ENCODE measurements at regions not wholly inside any gene's neighbourhood (a gene's known extent, or its start where the extent isn't known, plus 50 kb on each side); places are given as distances from the start of the nearest gene placed in this dataset.

- no peak for DNase-seq (ENCODE audit: low read depth, low spot score)
- in situ Hi-C loops (cut with HindIII; ENCODE audit: low pct_unique_long_range_greater_than_20kb, low sequenced_read_pairs) = no loop called here
Observed at GRCh38 chr12:19044891-19045290, 84.6 kb upstream of the PLEKHA5 start.

- DNase-seq (ENCODE audit: low read depth, low spot score) = no peak
- in situ Hi-C loops (cut with HindIII; ENCODE audit: low pct_unique_long_range_greater_than_20kb, low sequenced_read_pairs) = no loop called here
Observed at GRCh38 chr12:19045426-19045825, 84.1 kb upstream of the PLEKHA5 start.

DNA sequence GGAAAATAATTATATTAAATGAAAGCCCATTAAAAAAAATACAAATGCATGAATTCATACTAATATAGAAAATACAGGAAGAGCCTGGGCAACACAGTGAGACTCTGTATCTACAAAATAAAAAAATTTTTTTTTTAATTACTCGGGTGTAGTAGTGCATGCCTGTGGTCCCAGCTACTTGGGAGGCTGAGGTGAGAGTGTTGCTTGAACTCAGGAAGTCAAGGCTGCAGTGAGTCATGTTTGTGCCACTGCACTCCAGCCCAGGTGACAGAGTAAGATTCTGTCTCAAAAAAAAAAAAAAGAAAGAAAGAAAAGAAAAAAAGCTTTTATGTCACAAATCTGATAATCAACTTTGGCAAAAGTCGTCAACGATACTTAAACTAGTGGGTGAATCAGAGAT, 80.6 kb upstream of the PLEKHA5 start:
- in situ Hi-C loops (cut with HindIII; ENCODE audit: low pct_unique_long_range_greater_than_20kb, low sequenced_read_pairs) = no loop called here
- no peak for DNase-seq (ENCODE audit: low read depth, low spot score)

DNA sequence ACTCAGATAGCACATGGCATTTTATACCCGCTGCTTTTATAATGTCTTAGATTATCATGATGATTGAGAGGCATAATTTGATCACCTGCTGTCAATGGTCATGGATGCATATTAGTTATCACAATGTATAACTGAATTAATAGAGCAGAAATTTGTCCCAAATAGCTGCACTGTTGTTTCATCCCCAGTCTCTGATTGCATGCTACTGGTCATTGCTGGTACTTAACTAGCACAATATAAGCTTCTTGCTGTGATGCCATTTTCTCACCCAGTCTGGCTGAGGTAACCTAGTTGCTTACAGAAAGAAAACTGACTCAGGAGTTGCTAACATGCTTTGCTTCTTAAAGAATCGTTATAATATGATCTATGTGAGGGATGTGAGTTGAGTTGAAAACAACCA, 76.8 kb upstream of the PLEKHA5 start:
- DNase-seq (ENCODE audit: low read depth, low spot score) = no peak
- in situ Hi-C loops (cut with HindIII; ENCODE audit: low pct_unique_long_range_greater_than_20kb, low sequenced_read_pairs) = no loop called here

DNA sequence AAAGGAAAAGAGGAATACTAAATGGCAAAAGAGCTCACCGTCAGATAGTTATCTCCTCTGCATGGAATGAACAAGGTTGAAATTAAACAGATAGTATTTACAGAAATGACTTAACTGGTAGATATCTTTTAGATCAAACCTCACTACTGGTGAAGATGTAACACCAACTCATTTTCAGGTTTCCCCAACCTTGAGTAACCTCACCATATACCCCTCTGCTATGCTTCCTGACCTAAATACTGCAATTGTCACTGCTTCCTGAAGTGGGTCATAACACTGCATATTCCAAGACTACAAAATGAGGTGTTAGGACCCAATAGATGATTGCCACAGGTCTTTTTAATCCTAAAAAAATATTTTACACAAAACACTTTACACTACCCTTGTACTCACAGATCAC, 76.3 kb upstream of the PLEKHA5 start:
- in situ Hi-C loops (cut with HindIII; ENCODE audit: low pct_unique_long_range_greater_than_20kb, low sequenced_read_pairs) = no loop called here
- no peak for DNase-seq (ENCODE audit: low read depth, low spot score)

GRCh38 chr12:19054035-19054434, 75.5 kb upstream of the PLEKHA5 start:
- no peak for DNase-seq (ENCODE audit: low read depth, low spot score)
- in situ Hi-C loops (cut with HindIII; ENCODE audit: low pct_unique_long_range_greater_than_20kb, low sequenced_read_pairs) = no loop called here

- in situ Hi-C loops (cut with HindIII; ENCODE audit: low pct_unique_long_range_greater_than_20kb, low sequenced_read_pairs) = no loop called here
- no peak for DNase-seq (ENCODE audit: low read depth, low spot score)
Observed at GRCh38 chr12:19055589-19055988, 73.9 kb upstream of the PLEKHA5 start.

- in situ Hi-C loops (cut with HindIII; ENCODE audit: low pct_unique_long_range_greater_than_20kb, low sequenced_read_pairs) = no loop called here
- DNase-seq (ENCODE audit: low read depth, low spot score) = no peak
Observed at GRCh38 chr12:19058235-19059021, 71.1 kb upstream of the PLEKHA5 start.

GRCh38 chr12:19064713-19065112, 64.8 kb upstream of the PLEKHA5 start:
- in situ Hi-C loops (cut with HindIII; ENCODE audit: low pct_unique_long_range_greater_than_20kb, low sequenced_read_pairs) = no loop called here
- no peak for DNase-seq (ENCODE audit: low read depth, low spot score)

- no peak for DNase-seq (ENCODE audit: low read depth, low spot score)
- in situ Hi-C loops (cut with HindIII; ENCODE audit: low pct_unique_long_range_greater_than_20kb, low sequenced_read_pairs) = no loop called here
Observed at GRCh38 chr12:19065223-19065622, 64.3 kb upstream of the PLEKHA5 start.

DNA sequence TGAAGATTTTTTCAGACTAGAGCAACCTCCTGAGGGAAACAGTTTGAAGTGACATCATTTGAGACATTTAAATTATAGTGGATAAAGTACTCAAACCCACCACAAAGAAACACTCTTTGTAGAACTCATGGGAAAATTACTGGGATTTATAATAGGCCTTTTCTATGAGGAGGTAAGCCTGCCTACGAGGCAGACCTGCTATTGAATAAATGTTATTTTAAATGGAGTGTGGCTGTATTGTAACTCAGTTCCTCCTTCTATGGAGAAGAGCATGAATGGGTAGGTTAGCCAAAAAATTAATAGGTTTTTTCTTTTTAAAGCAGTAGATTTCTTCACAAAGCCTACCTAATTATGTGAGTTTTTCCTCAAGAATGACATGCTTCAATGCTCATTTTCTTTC, 63.7 kb upstream of the PLEKHA5 start:
- in situ Hi-C loops (cut with HindIII; ENCODE audit: low pct_unique_long_range_greater_than_20kb, low sequenced_read_pairs) = no loop called here
- peak; percentile 4 for DNase-seq (ENCODE audit: low read depth, low spot score)

- no peak for DNase-seq (ENCODE audit: low read depth, low spot score)
- in situ Hi-C loops (cut with HindIII; ENCODE audit: low pct_unique_long_range_greater_than_20kb, low sequenced_read_pairs) = no loop called here
Observed at GRCh38 chr12:19066475-19067001, 63.0 kb upstream of the PLEKHA5 start.

GRCh38 chr12:19068137-19068536, 61.4 kb upstream of the PLEKHA5 start:
- in situ Hi-C loops (cut with HindIII; ENCODE audit: low pct_unique_long_range_greater_than_20kb, low sequenced_read_pairs) = no loop called here
- no peak for DNase-seq (ENCODE audit: low read depth, low spot score)

DNA sequence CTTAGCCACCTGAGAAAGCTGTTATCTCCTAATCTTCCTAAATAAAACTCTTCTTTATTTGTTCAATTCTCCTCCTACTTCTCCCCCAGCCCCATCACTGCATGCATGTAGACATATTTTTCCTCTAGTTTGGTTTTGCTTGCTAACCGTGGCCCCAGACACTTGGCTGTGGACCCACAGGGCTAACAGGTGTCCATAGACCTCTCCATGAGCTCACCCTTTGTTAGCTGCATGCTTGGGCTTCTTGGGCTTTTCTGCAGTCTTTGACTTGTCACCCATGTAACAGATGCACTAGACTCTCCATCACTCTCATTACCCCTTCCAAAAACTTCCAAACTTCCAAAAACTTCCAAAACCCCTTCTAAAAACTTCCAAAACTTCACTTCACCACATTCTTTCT, 59.2 kb upstream of the PLEKHA5 start:
- DNase-seq (ENCODE audit: low read depth, low spot score) = no peak
- in situ Hi-C loops (cut with HindIII; ENCODE audit: low pct_unique_long_range_greater_than_20kb, low sequenced_read_pairs) = no loop called here

- DNase-seq (ENCODE audit: low read depth, low spot score) = no peak
- in situ Hi-C loops (cut with HindIII; ENCODE audit: low pct_unique_long_range_greater_than_20kb, low sequenced_read_pairs) = no loop called here
Observed at GRCh38 chr12:19074700-19075099, 54.8 kb upstream of the PLEKHA5 start.

DNA sequence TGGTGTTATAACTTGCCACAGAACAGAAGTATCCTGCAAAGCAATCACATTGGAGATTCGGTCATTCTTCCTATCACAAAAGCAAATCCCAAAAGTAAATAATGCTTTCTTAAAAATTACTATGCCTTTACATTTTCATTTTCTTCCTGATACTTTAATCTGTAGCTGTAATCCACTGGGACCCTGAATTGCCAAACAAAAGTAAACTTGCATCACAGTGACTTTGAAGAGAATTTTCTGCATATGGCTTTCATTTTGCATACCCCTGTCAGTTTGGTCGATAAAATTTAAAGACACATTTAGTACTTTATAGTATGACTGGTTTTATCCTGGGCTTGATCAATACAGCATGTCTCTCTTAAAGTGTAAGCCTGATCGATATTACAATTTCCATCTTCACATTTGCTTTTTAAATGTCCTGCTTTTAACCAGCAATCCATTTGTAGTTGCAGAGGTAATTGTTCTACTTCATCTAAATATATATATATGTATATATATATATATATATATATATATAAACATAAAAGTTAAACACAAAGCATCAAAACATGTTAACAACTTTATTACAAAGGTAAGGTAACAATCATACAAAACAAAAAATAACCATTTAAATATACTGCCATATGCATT, 53.7 kb upstream of the PLEKHA5 start:
- in situ Hi-C loops (cut with HindIII; ENCODE audit: low pct_unique_long_range_greater_than_20kb, low sequenced_read_pairs) = no loop called here

More for the DNA sequence above, 53.7 kb upstream of the PLEKHA5 start:
- DNase-seq (ENCODE audit: low read depth, low spot score) = no peak
